K562 (cell line): ENCODE measurements at regions not wholly inside any gene's neighbourhood (a gene's known extent, or its start where the extent isn't known, plus 50 kb on each side); places are given as distances from the start of the nearest gene placed in this dataset.
"Not testable (repeated sequence)": the region's sequence is repeated elsewhere in the genome, so short reads cannot be mapped to it uniquely, and the experiment has no call there.

Experiments used
- BRD4 ChIP-seq: fragments of 200-600 bp; sonication (generic); IDR thresholded peaks from 2 replicates; pipeline ENCODE4 v1.6.1; 2017; ENCODE audit warnings: inconsistent platforms
- CREB1 ChIP-seq, 2 experiments: sonication (generic) in 1 of 2; formaldehyde crosslinking in 1 of 2; IDR thresholded peaks; 2 replicates each; pipeline versions ENCODE4 v1.6.1 to v1.8.0; 2012 to 2022; ENCODE audit warnings: inconsistent platforms in 1 of 2, mild to moderate bottlenecking in 1 of 2, missing genetic modification reagents in 1 of 2, moderate library complexity in 1 of 2
- GTF2F1 ChIP-seq: IDR thresholded peaks from 2 replicates; pipeline ENCODE4 v1.6.1; 2011; ENCODE audit warnings: low read depth, low read length, improper control_type of control experiment
- SNIP1 ChIP-seq: fragments of 450-650 bp; IDR thresholded peaks from 2 replicates; pipeline ENCODE4 v1.7.1; 2017; ENCODE audit warnings: low read depth, mild to moderate bottlenecking
- ZNF780A ChIP-seq: fragments of 250-450 bp; sonication (Bioruptor Pico); IDR thresholded peaks from 2 replicates; pipeline ENCODE4 v1.5.0; 2021; ENCODE audit warnings: mild to moderate bottlenecking
- TF ChIP-seq, protein P1 (sequence below): fragments of 450-650 bp; formaldehyde crosslinking; IDR thresholded peaks from 2 replicates; pipeline ENCODE4 v1.4.0; 2022; ENCODE audit warnings: missing genetic modification characterization
- TF ChIP-seq, protein P2 (sequence below): fragments of 450-650 bp; formaldehyde crosslinking; conservative IDR thresholded peaks from 2 replicates; pipeline ENCODE4 v1.4.0; 2022; ENCODE audit warnings: mild to moderate bottlenecking, missing genetic modification characterization

DNA sequence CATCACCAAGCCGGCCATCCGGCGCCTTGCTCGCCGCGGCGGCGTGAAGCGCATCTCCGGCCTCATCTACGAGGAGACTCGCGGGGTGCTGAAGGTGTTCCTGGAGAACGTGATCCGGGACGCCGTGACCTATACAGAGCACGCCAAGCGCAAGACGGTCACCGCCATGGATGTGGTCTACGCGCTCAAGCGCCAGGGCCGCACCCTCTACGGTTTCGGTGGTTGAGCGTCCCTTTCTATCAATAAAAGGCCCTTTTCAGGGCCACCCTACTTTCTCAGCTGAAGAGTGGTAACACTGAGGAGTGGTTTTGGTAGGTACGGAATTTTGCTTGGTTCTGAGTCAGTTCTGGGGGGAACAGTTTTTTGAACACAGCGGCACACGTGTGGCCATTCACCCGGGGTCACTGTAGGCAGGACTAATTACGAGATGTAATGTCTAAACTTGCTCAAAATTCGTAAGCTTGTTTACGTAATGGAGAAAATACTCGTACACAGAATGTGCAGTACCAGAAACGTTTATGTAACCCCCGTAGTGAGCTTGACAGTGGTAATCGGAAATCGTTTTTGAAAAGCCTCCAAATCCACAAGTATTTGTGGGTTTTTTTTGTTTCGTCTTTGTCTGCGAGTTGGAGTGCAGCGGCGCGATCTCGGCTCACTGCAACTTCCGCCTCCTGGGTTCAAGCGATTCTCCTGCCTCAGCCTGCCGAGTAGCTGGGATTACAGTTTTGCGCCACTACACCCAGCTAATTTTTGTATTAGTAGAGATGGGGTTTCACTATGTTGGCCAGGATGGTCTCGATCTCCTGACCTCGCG, 87.8 kb downstream of the OR2B2 start (continued):
- TF ChIP-seq, protein P1, sequence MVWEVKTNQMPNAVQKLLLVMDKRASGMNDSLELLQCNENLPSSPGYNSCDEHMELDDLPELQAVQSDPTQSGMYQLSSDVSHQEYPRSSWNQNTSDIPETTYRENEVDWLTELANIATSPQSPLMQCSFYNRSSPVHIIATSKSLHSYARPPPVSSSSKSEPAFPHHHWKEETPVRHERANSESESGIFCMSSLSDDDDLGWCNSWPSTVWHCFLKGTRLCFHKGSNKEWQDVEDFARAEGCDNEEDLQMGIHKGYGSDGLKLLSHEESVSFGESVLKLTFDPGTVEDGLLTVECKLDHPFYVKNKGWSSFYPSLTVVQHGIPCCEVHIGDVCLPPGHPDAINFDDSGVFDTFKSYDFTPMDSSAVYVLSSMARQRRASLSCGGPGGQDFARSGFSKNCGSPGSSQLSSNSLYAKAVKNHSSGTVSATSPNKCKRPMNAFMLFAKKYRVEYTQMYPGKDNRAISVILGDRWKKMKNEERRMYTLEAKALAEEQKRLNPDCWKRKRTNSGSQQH (CRISPR knock-in tag), result peak; percentile 92
- TF ChIP-seq SNIP1 (peak; percentile 6; the same call in 1 of the 2 replicates), BRD4 (peak; percentile 64; the same call in 1 of the 2 replicates), ZNF780A (CRISPR knock-in tag) (peak; percentile 9; the same call in 1 of the 2 replicates), CREB1 (IDR thresholded peaks at IDR 0.05) (0 out of 2 replicates have a peak, but pooled peaks have one; percentile 7), GTF2F1 (0 out of 2 replicates have a peak, but pooled peaks have one; percentile 20)
- not testable (repeated sequence) for TF ChIP-seq CREB1 (CRISPR knock-in tag; IDR thresholded peaks at IDR 0.05)
- TF ChIP-seq, protein P2, sequence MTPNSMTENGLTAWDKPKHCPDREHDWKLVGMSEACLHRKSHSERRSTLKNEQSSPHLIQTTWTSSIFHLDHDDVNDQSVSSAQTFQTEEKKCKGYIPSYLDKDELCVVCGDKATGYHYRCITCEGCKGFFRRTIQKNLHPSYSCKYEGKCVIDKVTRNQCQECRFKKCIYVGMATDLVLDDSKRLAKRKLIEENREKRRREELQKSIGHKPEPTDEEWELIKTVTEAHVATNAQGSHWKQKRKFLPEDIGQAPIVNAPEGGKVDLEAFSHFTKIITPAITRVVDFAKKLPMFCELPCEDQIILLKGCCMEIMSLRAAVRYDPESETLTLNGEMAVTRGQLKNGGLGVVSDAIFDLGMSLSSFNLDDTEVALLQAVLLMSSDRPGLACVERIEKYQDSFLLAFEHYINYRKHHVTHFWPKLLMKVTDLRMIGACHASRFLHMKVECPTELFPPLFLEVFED, result peak; percentile 74; the same call in 1 of the 2 replicates
